IMR-90 (cell line): ENCODE measurements at regions not wholly inside any gene's neighbourhood (a gene's known extent, or its start where the extent isn't known, plus 50 kb on each side); places are given as distances from the start of the nearest gene placed in this dataset.

Experiments
- MAFK ChIP-seq: IDR thresholded peaks from 2 replicates; pipeline ENCODE4 v1.6.1; 2012; ENCODE audit warnings: low read depth, low read length, improper control_type of control experiment
- POLR2A ChIP-seq: IDR thresholded peaks from 2 replicates; pipeline ENCODE4 v1.6.1; 2012; ENCODE audit warnings: mild to moderate bottlenecking, low read depth, low read length
- SMC3 ChIP-seq: fragments of 150-350 bp; IDR thresholded peaks from 2 replicates; pipeline ENCODE4 v1.6.1; 2016; ENCODE audit warnings: low read depth, mild to moderate bottlenecking, antibody characterized with exemption, low read length, moderate library complexity

- TF ChIP-seq MAFK (no peak), SMC3 (no peak), POLR2A (no peak)
Measured at GRCh38 chr11:25953006-25953405, 378.9 kb upstream of the ANO3 start.
